GM18867 (cell line): ENCODE measurements at regions not wholly inside any gene's neighbourhood (a gene's known extent, or its start where the extent isn't known, plus 50 kb on each side); places are given as distances from the start of the nearest gene placed in this dataset.

Experiments
- ATAC-seq: cut with Tn5 transposase; IDR thresholded peaks from one replicate; pipeline ENCODE4 v1.9.1; 2021; ENCODE audit warnings: mild to moderate bottlenecking, moderate library complexity; ENCODE audit not compliant: unreplicated experiment

GRCh38 chr9:82295181-82295580 is 306.6 kb downstream of the SPATA31D1 start:
- ATAC-seq, result no peak

DNA sequence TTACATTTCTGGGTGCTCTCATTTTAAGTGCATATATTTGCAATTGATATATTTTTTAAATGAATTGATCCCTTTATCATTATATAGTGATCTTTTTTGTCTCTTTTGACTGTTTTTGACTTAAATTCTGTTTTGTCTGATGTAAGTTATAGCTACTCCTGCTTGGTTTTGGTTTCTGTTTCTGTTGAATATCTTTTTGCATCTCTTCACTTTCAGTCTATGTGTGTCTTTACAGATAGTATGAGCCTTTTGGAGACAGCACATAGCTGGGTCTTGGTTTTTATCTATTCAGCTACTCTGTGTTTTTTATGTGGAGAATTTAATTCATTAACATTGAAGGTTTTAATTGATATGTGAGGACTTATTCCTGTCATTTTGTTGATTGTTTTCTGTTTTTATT is 311.3 kb downstream of the SPATA31D1 start:
- peak; percentile 83 for ATAC-seq

GRCh38 chr9:82302968-82303655 is 314.5 kb downstream of the SPATA31D1 start:
- ATAC-seq, result no peak

DNA sequence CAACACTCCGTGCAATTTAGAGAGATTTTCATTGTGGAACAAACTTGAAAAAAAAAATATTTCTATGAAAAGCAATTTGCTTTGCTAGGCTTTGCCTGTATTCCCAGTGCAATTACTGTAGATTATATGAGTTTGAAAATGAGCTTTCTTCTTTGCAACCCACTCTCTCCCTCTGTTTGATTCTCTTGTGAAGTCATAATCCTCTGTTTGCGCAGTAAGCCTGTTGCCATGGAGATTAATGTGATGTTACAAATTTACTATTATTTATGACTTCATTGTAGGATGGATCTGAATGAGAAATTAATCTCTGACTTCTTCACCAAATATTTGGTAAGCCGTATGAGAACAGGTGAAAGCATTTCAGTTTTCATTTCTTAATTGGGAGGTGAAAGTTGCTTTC is 320.3 kb downstream of the SPATA31D1 start:
- no peak for ATAC-seq

DNA sequence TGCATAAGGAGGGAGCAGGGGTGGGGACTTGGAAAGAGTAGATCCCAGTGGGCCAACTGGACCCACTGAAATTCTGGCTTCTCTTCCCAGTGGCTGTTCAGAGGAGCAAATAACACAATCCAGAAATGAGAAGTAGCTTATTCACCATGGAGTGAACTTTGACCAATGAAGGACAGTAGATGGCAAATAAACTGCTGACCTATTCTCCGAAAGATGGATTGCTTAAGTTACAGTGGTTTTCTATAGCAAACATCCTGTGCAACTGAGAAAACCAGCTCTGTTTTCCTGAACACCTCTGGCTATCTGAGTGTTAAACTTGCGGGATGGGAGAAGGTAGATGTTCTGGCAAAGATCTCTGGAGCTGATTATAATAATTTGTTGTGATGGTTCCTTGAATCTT is 325.1 kb downstream of the SPATA31D1 start:
- ATAC-seq, result no peak

GRCh38 chr9:82320566-82320965 is 332.0 kb downstream of the SPATA31D1 start:
- no peak for ATAC-seq

- ATAC-seq, result no peak
Measured at GRCh38 chr9:82325907-82326306, 337.3 kb downstream of the SPATA31D1 start.

- no peak for ATAC-seq
Measured at GRCh38 chr9:82327641-82328040, 339.1 kb downstream of the SPATA31D1 start.

GRCh38 chr9:82331079-82331478 is 342.5 kb downstream of the SPATA31D1 start:
- ATAC-seq, result no peak

- ATAC-seq, result no peak
Measured at GRCh38 chr9:82332018-82332773, 343.6 kb downstream of the SPATA31D1 start.

DNA sequence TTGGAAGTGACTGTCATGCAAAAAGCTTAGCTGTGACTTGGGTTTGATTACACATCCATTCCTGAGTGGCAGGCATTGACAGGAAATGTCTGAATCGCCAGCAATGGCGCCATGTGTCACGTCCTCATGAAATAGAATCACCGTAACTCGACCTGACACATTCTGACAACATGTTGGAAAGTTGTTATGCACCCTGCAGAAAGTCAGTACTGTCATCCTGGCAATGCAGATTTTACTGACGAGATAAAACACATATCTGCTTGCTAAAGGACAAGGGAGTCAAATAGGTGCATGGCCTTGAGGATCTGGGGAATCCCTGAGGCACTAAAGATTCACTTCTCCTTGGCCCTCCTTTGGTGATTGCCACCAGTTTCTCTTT is 344.2 kb downstream of the SPATA31D1 start:
- ATAC-seq, result no peak

- no peak for ATAC-seq
Measured at GRCh38 chr9:82333671-82334070, 345.1 kb downstream of the SPATA31D1 start.

DNA sequence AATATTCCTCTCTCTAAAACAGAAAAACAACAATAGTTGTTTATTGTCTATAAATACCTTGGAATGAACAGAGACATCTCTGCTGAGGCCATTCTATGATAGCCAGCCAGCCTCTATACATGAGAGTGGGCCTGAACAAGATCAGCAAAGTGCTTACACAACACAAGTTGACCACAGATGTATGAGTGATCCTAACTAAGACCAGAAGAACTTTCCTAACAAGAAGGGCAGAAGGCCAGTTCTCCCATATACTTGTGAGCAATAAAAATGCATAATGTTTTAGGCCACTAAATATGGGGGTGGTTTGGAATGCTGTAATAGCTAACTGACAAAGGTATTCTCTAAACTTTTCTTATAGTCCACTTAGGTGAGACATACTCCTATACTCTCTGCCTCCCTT is 345.7 kb downstream of the SPATA31D1 start:
- ATAC-seq, result no peak

DNA sequence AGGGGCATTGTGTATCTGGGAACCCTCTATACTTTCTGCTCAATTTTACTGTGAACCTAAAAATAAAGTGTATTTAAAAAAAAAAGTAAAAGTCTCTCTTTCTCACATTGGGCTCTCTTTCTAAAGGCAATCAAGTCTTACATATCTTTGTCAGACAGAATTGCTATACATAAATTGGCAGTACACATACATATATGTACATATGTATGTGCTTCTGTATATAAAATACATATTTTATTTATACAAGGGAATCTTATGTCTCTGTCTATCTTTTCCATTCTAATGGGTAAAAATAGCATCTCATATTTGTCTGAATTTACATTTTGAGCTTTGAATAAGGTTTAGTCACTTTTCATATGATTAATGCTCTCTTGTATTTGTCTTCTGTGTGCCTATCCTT is 348.8 kb downstream of the SPATA31D1 start:
- no peak for ATAC-seq

- no peak for ATAC-seq
Measured at GRCh38 chr9:82342046-82342445, 353.5 kb downstream of the SPATA31D1 start.

- ATAC-seq, result no peak
Measured at GRCh38 chr9:82346040-82346439, 357.5 kb downstream of the SPATA31D1 start.

- ATAC-seq, result no peak
Measured at GRCh38 chr9:82353631-82354278, 365.2 kb downstream of the SPATA31D1 start.

- no peak for ATAC-seq
Measured at GRCh38 chr9:82354279-82354659, 365.7 kb downstream of the SPATA31D1 start.

DNA sequence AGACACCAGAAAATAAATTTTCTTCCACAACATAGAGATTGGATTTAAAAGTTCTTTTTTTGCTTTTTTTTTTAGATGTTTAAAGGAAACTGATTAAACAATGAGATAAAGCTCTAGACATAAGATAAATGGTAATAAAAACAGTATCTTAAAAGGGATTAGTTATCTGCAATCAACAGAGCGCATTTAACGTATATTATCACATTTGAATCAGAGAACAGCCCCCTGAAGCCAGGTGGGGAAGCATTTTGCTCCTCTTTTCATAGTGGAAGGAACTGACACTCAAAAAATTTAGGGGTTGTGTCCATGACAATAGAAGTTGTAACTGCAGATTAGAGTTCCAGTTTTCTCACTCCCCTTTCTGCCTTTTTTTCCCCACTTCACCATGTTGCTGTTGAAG is 367.6 kb downstream of the SPATA31D1 start:
- ATAC-seq, result no peak

DNA sequence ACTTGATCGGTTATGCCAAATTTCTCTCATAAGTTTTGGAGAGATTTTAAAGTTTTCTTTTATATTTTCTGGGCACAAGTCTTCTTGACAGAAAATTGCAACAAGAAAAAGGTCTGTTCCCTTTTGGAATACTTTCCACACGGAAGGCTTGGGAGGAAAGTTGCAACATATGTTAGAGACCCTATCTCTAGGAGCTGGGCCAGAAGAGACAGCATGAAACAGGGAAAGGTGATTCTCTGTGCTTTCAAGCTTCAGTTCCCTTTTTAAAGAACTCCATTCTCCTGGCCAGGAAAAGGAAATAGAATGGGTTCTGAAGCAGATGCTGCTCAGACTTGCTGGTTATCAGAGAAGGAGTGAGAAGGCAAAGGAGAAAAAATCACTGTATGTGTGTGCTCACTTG is 368.3 kb downstream of the SPATA31D1 start:
- no peak for ATAC-seq

- no peak for ATAC-seq
Measured at GRCh38 chr9:82363198-82363597, 374.6 kb downstream of the SPATA31D1 start.

- no peak for ATAC-seq
Measured at GRCh38 chr9:82363682-82364081, 375.1 kb downstream of the SPATA31D1 start.
